ENCODE measurements at regions not wholly inside any gene's neighbourhood (a gene's known extent, or its start where the extent isn't known, plus 50 kb on each side); places are given as distances from the start of the nearest gene placed in this dataset.

DNA sequence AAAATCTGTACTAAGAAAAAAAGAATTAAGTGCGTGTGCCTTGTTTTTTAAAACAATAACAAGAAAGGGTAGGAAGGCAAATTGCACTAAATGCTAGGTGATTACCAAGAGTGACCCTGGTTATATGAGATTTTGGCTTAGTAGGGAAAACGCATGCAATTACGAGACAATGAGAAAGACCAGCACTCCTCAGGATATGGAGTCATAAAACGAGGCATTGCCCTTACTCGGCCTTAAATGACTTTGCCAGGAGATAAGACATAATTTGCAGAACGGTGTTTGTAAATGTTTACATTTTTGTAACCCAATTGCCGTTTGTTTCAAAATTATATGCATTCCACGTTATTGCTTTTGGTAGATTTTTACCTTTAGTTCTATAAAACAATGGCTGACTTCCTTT is 179.8 kb downstream of the RBM26 start:
- TF ChIP-seq, protein P1, sequence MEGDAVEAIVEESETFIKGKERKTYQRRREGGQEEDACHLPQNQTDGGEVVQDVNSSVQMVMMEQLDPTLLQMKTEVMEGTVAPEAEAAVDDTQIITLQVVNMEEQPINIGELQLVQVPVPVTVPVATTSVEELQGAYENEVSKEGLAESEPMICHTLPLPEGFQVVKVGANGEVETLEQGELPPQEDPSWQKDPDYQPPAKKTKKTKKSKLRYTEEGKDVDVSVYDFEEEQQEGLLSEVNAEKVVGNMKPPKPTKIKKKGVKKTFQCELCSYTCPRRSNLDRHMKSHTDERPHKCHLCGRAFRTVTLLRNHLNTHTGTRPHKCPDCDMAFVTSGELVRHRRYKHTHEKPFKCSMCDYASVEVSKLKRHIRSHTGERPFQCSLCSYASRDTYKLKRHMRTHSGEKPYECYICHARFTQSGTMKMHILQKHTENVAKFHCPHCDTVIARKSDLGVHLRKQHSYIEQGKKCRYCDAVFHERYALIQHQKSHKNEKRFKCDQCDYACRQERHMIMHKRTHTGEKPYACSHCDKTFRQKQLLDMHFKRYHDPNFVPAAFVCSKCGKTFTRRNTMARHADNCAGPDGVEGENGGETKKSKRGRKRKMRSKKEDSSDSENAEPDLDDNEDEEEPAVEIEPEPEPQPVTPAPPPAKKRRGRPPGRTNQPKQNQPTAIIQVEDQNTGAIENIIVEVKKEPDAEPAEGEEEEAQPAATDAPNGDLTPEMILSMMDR (IDR thresholded peaks at IDR 0.05; ENCODE audit: low read length), result no peak
- no peak for TF ChIP-seq EZH2 (IDR thresholded peaks at IDR 0.05; ENCODE audit: borderline replicate concordance, low read length)
